A172 (cell line): ENCODE measurements at regions not wholly inside any gene's neighbourhood (a gene's known extent, or its start where the extent isn't known, plus 50 kb on each side); places are given as distances from the start of the nearest gene placed in this dataset.
"Not testable (repeated sequence)": the region's sequence is repeated elsewhere in the genome, so short reads cannot be mapped to it uniquely, and the experiment has no call there.

Source experiments
- DNase-seq: peaks from one replicate; pipeline ENCODE4 v3.0.0-alpha.2; 2015; ENCODE audit warnings: low spot score

DNA sequence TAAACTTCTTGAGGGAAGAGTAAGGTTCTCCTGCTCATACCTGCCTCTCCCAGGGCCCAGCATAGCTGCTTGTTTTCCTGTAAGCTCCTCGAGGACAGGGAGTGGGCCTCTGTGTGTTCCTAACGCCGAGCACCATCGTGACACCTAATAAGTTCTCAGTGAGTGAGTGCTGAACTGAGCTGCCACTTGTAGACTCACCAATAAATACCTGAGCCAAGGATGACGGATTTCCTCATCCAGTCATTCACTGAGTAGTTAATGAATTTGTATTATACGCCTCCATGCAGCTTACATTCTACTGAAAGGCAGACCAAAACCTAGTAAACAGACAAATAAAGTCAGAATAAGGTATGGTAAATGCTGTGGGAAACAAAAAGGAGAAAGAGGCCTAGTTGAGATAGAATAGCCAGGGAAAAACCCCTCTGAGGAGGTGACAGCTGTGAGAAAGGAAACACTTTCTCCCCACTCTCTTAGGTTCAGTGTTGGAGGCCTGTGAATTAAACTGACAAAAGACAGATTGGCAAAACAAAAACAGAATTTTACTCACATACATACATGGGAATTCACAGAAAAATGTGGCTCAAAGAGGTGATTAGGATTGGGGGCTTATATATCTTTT lies 138.6 kb downstream of the B3GNT2 start:
- DNase-seq, result no peak

DNA sequence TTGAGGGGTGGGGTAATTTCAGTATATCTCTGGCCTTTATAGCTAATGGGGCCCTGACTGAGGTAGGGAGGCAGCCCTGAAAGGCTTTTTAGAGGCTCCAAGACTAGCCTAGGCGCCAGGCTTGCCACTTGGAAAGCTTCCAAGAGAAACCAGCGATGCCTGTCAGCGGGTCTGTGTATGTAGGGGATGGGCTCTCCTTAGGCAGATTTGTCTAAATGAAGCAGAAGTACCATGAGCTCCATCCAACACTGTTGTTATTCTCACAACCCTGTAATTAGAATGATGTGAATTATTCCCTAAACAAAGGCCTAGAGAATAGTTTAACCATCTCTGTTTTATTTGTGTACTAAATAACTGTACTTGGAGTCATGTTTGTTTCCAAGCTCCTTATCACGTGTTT lies 138.1 kb downstream of the B3GNT2 start:
- DNase-seq, result no peak

GRCh38 chr2:62330959-62331358 lies 135.0 kb downstream of the B3GNT2 start:
- no peak for DNase-seq

DNA sequence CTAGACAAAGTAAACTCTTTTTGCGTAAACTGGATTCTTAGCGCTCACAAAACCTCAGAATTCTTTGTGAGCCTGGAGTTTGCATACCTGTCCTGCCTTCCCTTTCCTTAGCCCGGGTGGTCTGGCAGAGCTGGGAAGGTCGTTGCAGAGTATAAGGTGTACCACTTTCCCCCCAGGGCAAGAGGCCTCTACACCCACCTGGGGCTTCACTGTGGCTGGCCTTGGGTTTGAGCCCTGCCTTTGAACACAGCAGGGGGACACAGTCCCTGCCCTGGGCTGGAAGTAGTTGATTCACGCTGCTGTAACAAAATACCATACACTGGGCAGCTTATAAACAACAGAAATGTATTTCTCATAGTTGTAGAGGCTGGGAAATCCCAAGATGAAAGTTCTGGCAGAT lies 133.9 kb downstream of the B3GNT2 start:
- no peak for DNase-seq

DNA sequence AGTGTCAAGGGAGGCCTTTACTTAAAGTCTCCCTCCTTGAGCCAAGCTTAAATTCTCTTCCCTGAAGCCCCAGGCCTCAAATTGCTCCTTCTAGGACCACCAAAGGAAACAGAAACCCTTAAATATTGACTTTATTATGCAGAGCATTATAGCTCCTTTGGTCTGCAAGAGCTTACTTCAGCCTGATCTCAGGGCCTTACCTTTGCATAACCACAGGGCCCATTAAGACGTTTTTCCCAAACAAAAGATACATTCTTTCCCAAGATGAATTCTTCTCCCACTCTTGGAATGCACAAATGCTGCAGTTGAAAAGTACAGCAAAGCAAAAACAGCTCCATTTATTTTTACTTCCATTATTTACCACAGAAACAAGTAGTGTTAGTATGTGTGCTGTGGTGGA lies 130.8 kb downstream of the B3GNT2 start:
- no peak for DNase-seq

DNA sequence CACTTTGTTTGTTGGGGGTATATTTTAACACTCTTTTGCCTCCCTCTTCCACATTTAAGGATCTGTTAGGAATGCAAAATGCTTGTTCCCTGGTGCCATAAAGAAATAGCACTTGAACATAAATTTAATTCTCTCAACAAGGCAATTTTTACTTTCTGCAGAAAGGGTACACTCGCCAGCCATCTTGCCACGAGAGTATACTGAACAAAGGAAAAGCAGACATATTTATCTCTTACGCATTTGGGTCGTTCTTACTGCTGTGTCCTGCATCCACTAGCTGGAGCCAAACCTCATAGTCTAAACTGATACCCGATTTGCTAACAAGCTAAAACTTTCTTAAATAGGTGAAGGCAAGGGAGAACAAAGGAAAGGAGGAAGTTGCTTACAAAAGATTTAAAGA lies 129.5 kb downstream of the B3GNT2 start:
- no peak for DNase-seq

DNA sequence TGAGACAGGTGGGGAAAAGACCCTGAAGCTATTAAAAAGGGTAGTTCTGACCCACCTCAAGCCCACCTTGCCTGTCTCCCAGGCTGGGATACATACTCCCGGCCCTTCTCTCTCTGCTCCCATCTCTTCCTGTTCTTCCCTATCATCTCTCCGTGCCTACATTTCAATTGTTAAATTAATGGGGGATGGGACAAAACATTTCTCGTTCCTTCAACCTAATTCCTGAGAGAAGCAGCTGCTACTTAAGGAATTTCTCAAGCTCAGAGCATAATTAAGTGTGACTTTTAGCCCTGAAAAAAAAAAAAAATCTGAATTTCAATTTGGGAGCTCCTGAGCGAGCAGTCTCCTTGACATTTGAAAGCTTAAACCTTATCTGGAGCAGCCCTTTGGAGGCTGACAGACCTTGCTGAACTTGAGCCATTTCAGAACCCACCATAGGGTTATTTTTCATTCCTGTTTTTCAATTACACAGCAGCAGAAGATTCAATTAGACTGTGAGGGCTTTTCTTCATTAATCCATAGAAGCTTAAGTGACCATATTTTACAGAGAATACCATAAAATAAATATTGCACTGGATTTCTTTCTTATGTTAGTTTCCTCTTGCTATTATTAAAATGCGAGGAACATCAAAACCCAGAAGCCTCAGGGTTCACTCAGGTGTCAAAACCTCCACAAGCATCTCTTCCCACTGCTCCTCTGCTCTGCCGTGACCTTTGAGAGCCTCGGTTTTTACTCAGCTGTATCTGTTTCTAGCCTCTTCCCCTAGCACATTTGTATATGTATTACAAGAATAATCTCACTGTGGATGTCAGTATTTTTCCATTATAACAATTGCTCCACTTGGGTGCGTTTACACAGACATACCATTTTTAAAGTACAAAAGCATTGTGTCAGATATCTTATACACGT lies 125.7 kb downstream of the B3GNT2 start:
- DNase-seq, result no peak

DNA sequence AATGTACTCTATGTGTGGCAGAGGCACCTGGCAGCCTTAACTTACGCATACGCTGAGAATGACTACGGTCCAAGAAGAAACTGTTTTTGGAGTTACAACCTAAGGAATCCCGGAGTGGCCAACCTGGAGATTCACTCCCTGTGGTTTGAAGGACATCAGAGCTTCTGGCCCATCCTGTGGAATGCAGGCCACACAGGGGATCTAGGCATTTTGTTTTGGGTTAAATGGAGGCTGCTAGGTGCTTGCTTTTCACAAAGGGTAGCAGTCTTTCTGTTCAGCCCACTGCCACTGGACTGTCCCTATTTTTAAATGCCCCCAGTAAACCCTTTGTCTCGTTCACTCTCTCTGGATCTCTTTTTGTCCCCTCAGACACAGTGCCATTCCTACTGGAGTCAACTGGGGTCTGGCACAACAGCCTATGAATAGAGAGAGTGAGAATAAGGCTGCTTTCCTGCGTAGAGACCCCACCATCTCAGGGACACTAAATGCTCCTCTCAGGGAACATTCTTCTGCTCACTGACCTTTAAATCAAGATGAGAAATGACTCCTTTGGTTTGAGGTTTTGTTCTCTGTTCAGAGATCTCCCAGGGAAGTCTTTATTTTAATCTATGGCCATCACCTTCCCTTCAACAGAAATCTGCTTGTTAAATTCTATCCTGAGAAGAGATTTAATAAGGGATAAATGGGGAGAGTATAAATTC lies 124.9 kb downstream of the B3GNT2 start:
- no peak for DNase-seq

DNA sequence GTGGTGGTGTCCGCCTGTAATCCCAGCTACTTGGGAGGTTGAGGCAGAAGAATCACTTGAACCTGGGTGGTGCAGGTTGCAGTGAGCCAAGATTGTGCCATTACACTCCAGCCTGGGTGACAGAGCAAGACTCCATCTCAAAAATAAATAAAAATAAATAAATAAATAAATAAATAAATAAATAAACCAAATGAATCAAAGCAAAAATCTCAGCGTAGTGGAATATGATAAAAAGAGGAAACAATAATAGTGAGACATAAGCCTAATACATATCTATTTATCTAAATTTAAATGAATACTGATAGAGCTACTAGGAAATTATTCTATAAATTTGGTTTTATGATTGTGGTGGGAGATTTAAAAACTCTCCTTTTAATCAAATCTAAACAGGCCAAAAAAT lies 124.2 kb downstream of the B3GNT2 start:
- not testable (repeated sequence) for DNase-seq

DNA sequence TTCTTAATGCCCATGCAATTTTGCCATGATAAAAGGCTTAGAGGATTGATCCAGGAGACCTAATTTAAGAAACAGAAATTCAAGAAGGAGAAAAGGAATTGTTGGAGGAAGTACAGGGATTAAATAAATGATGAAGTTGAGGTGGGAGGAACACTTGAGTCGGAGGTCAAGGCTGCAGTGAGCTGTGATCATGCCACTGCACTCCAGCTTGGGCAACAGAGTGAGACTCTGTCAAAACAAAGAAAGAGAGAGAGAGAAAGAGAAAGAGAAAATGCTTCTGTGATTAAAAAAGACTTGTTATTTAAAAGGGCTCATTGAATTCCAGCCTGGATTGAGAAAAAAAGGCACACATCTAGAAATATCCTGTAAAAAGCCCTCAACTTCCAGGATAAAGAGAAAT lies 123.2 kb downstream of the B3GNT2 start:
- no peak for DNase-seq

- no peak for DNase-seq
These were observed 119.6 kb downstream of the B3GNT2 start for GRCh38 chr2:62315476-62315875.

- no peak for DNase-seq
These were observed 118.4 kb downstream of the B3GNT2 start for GRCh38 chr2:62314291-62314690.

DNA sequence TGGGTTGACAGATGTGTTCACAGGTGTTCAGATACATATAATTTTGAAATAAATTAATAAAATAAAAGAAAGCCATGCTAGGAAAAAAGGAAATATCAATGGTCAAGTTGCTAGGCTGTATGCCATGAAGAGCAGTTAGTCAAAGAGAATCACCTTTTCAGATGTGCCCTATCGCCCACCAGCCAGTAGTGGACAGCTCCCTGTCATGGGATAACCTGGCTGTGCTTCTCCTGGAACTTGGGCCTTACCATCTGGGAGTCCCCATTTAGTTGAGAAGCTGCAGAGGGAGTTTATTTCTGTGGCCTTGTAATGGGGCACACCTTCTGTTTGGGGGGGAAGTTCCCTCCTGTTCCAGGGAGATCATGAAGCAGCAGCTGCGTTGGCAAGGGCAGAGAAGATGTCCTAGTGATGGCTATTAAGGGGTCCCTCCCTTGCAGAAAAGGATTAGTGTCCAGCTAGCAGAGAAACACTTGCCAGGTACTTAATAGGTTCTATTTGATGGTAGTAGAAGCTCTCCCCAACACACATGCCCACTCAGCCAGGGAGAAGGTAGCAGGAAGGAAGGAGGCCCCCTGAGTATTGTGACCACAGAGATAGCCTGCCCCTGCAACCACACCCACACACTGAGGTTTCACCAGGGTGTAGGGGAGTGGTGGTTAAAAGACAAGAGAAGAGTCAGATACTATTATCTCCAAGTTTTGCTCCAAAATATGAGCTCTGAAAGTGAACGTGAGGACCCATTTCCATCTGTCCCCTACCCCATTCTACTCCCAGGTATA lies 117.7 kb downstream of the B3GNT2 start:
- DNase-seq, result no peak

DNA sequence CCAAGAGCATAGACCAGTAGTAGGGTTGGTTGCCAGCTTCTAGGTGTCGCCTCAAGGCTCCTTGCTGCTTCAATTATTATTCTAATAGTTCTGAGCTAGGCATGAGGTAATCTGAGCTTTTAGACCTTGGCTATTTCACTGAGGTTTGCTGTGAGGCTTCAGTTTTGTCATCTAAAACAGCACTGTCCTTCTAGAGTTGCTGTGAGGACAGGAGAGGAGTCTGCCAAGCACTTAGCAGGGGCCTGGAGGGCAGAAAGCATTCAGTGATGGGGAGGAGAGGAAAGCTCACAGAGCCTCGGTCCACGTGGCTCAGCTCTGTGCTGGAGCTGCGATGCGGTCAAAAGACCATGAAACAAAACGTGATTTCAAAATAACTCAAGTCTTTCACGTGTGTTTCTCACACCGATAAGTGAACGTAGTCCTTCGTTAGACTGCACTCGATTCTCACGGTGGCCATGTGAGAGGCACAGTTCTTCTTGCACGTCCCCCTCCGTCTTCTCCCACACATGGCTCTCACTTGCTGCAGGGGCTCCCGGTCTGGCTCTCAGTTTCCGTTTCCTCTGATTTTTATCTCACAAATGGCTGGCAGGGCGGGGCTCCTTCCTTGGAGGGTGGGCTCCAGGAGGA lies 113.7 kb downstream of the B3GNT2 start:
- DNase-seq, result no peak

- DNase-seq, result no peak
These were observed 113.2 kb downstream of the B3GNT2 start for GRCh38 chr2:62309081-62309464.

DNA sequence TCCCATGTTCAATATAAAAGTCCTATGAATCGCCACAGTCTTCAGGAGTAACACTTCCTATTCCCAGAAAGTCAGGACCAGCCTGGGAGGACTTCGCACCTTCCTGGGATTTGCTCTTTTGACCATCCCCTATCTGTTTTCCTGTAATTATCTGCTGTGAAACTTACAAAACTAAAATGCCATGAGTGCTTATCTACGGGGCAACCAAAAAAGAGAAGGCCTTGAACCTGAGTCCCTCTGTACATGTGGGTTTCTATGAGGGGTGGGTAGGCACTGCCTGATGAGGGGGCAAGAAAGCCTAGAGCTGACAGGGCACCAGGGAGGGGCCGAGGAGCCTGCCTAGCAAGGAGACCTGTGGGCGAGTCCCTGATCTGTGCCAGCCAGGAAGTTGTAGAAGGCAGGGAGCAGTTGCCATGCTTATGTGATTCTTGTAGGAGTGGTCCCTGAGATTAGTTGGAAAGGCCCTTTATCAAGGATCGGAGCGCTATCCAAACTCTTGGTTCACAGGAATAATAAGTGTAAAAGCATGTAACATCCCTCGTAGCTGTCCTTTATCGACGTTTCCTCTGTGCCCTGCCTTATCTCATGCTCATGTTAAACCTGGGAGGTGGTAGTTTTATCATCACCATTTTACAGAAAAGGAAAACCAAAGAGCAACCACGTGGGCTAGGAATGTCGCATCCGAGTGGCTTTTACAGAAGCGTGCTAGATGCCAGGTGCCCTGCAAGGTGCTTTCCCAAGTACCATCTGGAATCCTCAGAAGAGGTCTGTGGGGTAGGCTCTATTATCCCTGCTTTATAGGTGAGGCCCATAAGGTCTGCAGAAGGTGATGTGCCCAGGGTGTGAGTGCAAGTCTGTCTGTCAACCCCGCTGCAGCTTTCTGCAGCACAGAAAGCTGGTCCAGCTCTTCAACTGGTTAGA lies 111.8 kb downstream of the B3GNT2 start:
- no peak for DNase-seq

- peak; percentile 32 for DNase-seq
These were observed 111.0 kb downstream of the B3GNT2 start for GRCh38 chr2:62306751-62307468.

DNA sequence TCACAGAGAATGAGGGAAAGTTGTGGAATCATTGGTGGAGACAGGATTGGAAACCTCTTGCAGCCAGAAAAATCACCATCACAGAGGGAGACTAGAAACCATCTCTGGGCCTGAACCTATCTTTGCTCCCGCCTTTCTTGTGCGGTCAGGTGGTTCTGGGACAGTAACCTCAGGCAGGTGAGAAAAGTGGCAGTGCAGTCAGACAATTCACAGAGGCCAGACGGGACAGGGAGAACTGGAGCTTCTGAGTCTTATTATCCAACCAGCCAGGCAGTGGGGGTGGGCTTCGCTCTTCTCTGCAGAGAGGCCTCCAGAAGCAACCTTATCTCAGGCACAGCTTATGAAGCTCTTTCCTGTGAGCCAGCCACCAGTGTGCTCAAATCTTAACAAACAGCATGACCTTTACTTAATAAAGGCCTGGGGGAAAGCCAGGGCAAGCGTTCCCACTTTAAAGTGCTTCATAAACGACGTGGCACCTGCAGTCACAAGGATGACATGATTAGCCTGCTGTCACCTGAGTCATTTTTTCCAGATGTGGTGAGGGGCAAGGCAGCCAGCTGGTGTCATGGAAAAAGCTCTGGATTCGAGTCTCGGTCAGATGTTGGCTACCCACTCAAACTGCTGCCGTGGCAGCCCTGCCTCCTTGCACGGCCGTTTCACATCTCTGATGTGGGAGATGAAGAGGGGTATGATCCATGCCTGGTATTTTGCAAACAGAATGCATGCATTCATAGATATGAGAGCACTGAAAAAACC lies 109.7 kb downstream of the B3GNT2 start:
- DNase-seq, result no peak
